Endodermal cell (in vitro differentiated cells): ENCODE measurements at regions not wholly inside any gene's neighbourhood (a gene's known extent, or its start where the extent isn't known, plus 50 kb on each side); places are given as distances from the start of the nearest gene placed in this dataset.

Source experiments
- DNase-seq: peaks from one replicate; pipeline ENCODE4 v3.0.0-alpha.2; 2017
- H3K27ac ChIP-seq: 2 replicates; pipeline ENCODE4 v1.5.1; 2013; ENCODE audit warnings: mild to moderate bottlenecking, low read depth, low read length, moderate library complexity
- H3K27me3 ChIP-seq: 2 replicates; pipeline ENCODE4 v1.6.1; 2013; ENCODE audit warnings: mild to moderate bottlenecking, low read length, moderate library complexity; ENCODE audit not compliant: insufficient read depth, control insufficient read depth, poor library complexity, severe bottlenecking
- H3K36me3 ChIP-seq: 2 replicates; pipeline ENCODE4 v1.7.0; 2013; ENCODE audit warnings: mild to moderate bottlenecking, low read length, moderate library complexity; ENCODE audit not compliant: control insufficient read depth, insufficient read depth
- H3K4me1 ChIP-seq: one replicate; pipeline ENCODE4 v1.7.0; 2013; ENCODE audit warnings: low read length; ENCODE audit not compliant: control insufficient read depth, insufficient read depth
- H3K4me3 ChIP-seq: 2 replicates; pipeline ENCODE4 v1.5.1; 2013; ENCODE audit warnings: mild to moderate bottlenecking, low read length, moderate library complexity
- H3K9ac ChIP-seq: 2 replicates; pipeline ENCODE4 v1.6.1; 2013; ENCODE audit warnings: mild to moderate bottlenecking, low read length, moderate library complexity; ENCODE audit not compliant: poor library complexity, severe bottlenecking; ENCODE audit errors: extremely low read depth
- H3K9me3 ChIP-seq: 2 replicates; pipeline ENCODE4 v1.6.1; 2013; ENCODE audit warnings: mild to moderate bottlenecking, low read length, moderate library complexity; ENCODE audit not compliant: control insufficient read depth
- H3K27ac Mint-ChIP-seq: 2 replicates; pipeline ENCODE4 v1.8.0; 2020; ENCODE audit warnings: mixed read lengths
- H3K27me3 Mint-ChIP-seq: 2 replicates; pipeline ENCODE4 v1.8.0; 2021; ENCODE audit warnings: mild to moderate bottlenecking, mixed read lengths; ENCODE audit not compliant: insufficient read depth
- H3K36me3 Mint-ChIP-seq: 2 replicates; pipeline ENCODE4 v1.8.0; 2020; ENCODE audit warnings: low read depth, mixed read lengths
- H3K4me1 Mint-ChIP-seq: 2 replicates; pipeline ENCODE4 v1.8.0; 2020; ENCODE audit warnings: mixed read lengths
- H3K4me3 Mint-ChIP-seq: 2 replicates; pipeline ENCODE4 v1.8.0; 2020; ENCODE audit warnings: mild to moderate bottlenecking, moderate library complexity, mixed read lengths
- H3K9me3 Mint-ChIP-seq: 2 replicates; pipeline ENCODE4 v1.8.0; 2020; ENCODE audit warnings: mild to moderate bottlenecking, mixed read lengths
- WGBS, 2 experiments: methylation state at CpG; one replicate each; pipeline versions ENCODE4 v1.1.5 to v1.1.7; 2013; ENCODE audit warnings: missing lambda C conversion rate in 2 of 2, mixed read lengths in 1 of 2; ENCODE audit not compliant: insufficient coverage in 1 of 2, insufficient read length in 1 of 2; 5-methylcytosine and 5-hydroxymethylcytosine counted together
- TF ChIP-seq, protein P1 (sequence below): fragments of 200-600 bp; sonication (generic); conservative IDR thresholded peaks from 2 replicates; pipeline ENCODE4 v1.5.0; 2021; ENCODE audit warnings: antibody characterized with exemption, mild to moderate bottlenecking

DNA sequence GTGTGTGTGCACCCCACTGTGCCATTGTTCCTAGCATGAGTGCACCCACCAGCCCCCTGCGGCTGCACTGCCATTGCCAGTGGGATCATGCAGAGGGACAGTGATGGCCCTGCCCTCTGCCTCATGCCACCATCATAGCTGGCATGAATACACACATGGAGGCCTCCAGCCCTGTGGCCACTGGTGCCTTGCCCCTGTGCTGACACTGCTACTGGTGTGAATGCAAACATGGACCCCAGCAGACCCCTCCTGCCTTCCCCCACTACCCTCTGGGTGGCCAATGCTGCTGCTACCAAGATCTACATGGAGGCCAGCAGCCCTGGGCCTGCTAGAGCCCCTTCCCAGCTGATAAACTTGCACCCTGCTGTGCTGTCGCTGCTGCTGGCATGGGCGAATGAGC, 995.5 kb upstream of the GOT2 start:
- Histone ChIP-seq H3K27me3 (peaks cover 57% of the 10 kb centered on the region), H3K36me3 (no peaks in the 10 kb centered on the region), H3K27ac (no peak overlapping the region), H3K9ac (no peak overlapping the region), H3K4me1 (no peaks in the 10 kb centered on the region), H3K4me3 (no peak overlapping the region), H3K9me3 (no peaks in the 10 kb centered on the region)
- TF ChIP-seq, protein P1, sequence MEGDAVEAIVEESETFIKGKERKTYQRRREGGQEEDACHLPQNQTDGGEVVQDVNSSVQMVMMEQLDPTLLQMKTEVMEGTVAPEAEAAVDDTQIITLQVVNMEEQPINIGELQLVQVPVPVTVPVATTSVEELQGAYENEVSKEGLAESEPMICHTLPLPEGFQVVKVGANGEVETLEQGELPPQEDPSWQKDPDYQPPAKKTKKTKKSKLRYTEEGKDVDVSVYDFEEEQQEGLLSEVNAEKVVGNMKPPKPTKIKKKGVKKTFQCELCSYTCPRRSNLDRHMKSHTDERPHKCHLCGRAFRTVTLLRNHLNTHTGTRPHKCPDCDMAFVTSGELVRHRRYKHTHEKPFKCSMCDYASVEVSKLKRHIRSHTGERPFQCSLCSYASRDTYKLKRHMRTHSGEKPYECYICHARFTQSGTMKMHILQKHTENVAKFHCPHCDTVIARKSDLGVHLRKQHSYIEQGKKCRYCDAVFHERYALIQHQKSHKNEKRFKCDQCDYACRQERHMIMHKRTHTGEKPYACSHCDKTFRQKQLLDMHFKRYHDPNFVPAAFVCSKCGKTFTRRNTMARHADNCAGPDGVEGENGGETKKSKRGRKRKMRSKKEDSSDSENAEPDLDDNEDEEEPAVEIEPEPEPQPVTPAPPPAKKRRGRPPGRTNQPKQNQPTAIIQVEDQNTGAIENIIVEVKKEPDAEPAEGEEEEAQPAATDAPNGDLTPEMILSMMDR: no peak
- WGBS, 2 experiments: 95 to 100% methylated on average over 3 of the region's 3 CpGs
- H3K27ac Mint-ChIP-seq: no peak overlapping the region
- peaks cover 1% of the 10 kb centered on the region for H3K9me3 Mint-ChIP-seq
- H3K27me3 Mint-ChIP-seq: peaks cover 40% of the 10 kb centered on the region
- no peak overlapping the region for H3K4me3 Mint-ChIP-seq
- DNase-seq: no peak
- H3K36me3 Mint-ChIP-seq: peaks cover 2% of the 10 kb centered on the region
- H3K4me1 Mint-ChIP-seq: peaks cover 3% of the 10 kb centered on the region

DNA sequence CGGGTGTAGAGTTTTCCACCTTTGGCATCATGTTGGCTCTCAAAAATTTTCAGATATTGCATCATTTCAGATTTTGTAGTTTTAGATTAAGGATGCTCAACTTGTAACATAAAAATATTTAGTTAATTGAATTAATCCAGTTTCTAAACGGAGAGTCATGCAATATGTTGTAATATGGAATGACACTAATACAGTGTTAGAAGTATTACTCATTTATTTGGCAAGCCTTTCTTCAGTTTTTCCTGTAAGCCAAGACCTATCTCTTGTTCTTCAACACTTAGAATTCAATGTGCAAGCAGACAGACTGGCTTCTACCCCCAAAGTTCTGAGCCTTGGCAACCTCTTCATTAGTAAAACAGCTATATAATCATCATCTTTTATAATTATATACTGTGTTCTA, 985.0 kb upstream of the GOT2 start:
- no peaks in the 10 kb centered on the region for H3K9me3 ChIP-seq
- Mint-ChIP-seq H3K9me3 (peaks cover 1% of the 10 kb centered on the region), H3K27ac (no peak overlapping the region), H3K27me3 (no peaks in the 10 kb centered on the region), H3K4me1 (no peaks in the 10 kb centered on the region), H3K36me3 (no peaks in the 10 kb centered on the region), H3K4me3 (no peak overlapping the region)
- H3K4me3 ChIP-seq: no peak overlapping the region
- no peaks in the 10 kb centered on the region for H3K27me3 ChIP-seq
- no peaks in the 10 kb centered on the region for H3K4me1 ChIP-seq
- DNase-seq: no peak
- no peak overlapping the region for H3K9ac ChIP-seq
- WGBS, 2 experiments: 100% methylated on average over 2 of the region's 2 CpGs; no CpG with 5 or more reads in 1 of the 2 experiments
- no peak overlapping the region for H3K27ac ChIP-seq
- H3K36me3 ChIP-seq: no peaks in the 10 kb centered on the region
- TF ChIP-seq, protein P1: no peak

DNA sequence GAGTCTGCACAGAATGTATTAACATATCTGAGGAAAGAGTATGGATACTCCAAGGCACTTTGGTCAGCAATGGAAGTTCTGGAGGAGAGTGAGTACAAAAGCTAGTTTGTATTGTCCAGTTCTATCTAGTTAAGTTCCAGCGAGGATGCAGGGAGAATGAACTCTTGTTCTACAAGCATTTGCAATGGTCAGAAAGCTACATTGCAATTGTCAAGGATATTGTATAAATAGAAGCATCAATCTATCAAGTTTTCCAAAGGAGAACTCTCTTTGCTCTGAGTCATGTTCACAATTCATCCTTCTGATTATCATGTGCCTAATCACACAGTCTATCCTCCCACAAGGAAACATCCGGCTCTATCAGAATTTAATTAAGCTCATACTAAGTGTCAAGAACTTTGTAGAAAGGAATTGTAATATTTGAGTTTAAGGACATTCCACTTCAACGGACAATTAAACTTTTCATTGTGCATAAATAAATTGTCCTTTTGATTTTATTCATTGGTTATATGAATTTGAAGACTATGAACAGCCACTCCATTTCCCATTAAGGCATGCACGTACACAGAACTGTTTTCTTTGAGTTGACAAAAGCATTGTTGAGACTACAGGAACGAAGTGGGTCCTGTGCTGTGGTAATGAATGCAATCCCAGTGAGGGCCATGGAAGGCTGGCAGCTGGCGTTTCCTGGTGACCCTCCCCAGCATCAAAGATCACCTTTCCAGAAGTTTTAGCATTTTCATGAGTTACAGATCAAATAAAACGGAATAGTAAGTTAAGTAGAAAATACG, 973.5 kb upstream of the GOT2 start:
- TF ChIP-seq, protein P1: no peak
- Mint-ChIP-seq H3K9me3 (no peaks in the 10 kb centered on the region), H3K4me1 (no peaks in the 10 kb centered on the region), H3K36me3 (no peaks in the 10 kb centered on the region), H3K27me3 (no peaks in the 10 kb centered on the region), H3K27ac (no peak overlapping the region), H3K4me3 (no peak overlapping the region)
- Histone ChIP-seq H3K4me1 (no peaks in the 10 kb centered on the region), H3K36me3 (no peaks in the 10 kb centered on the region), H3K27me3 (no peaks in the 10 kb centered on the region), H3K9me3 (no peaks in the 10 kb centered on the region), H3K9ac (no peak overlapping the region), H3K4me3 (no peak overlapping the region), H3K27ac (no peak overlapping the region)
- DNase-seq: no peak
- 94 to 100% methylated on average over 3 to 8 of the region's 8 CpGs for WGBS, 2 experiments
